K562 (cell line): ENCODE measurements at regions not wholly inside any gene's neighbourhood (a gene's known extent, or its start where the extent isn't known, plus 50 kb on each side); places are given as distances from the start of the nearest gene placed in this dataset.

Source experiments
- ATAC-seq: fragments of 200-7000 bp; cut with Tn5 transposase; 3 replicates; pipeline ENCODE4 v1.9.1; 2020; ENCODE audit warnings: moderate library complexity
- BruUV-seq: library from RNA; stranded (reverse); fragments of 400-500 nt; replicated peaks from 2 replicates; lab custom pipeline; 2021; lab: Mats Ljungman, UMichigan
- CTCF ChIA-PET: fragments of 300-600 bp; formaldehyde crosslinking; extraction: SDS; loops from one replicate; lab custom pipeline; 2021; ENCODE audit warnings: low intra/inter-chr PET ratio; lab: Yijun Ruan, JAX
- POLR2A ChIA-PET: fragments of 300-600, 350-650 bp; sonication (Branson Sonifier 250); formaldehyde crosslinking; extraction: SDS; loops from one replicate; lab custom pipeline; 2021; ENCODE audit warnings: antibody characterized with exemption, inconsistent platforms; lab: Yijun Ruan, JAX
- DNase-seq, 4 experiments: peaks; one replicate each; pipeline versions ENCODE4 v3.0.0 to v3.0.0-alpha.2; 2011 to 2018; ENCODE audit warnings: low spot score in 3 of 4, mixed read lengths in 3 of 4; ENCODE audit errors: extremely low read depth in 1 of 4
- FAIRE-seq: peaks from 2 replicates; lab custom pipeline; 2011; peaks lifted over from hg19 to GRCh38; lab: Jason Lieb, UNC
- H2AFZ ChIP-seq: 2 replicates; pipeline ENCODE4 v1.6.0; 2011; ENCODE audit warnings: low read depth, low read length, control low read depth, inconsistent platforms
- H3K27ac ChIP-seq: fragments of 200-600 bp; 3 replicates; pipeline ENCODE4 v1.8.0; 2011; ENCODE audit warnings: low read depth, mild to moderate bottlenecking, control low read depth, inconsistent platforms, low read length, moderate library complexity, mixed read lengths; ENCODE audit errors: extremely low read depth
- H3K27me3 ChIP-seq, 2 experiments: fragments of 300-600 bp in 1 of 2; 2 replicates in 1 of 2; 3 replicates in 1 of 2; pipeline versions ENCODE4 v1.6.0 to v1.8.0; 2011; ENCODE audit warnings: inconsistent platforms in 2 of 2, low read length in 2 of 2, mild to moderate bottlenecking in 1 of 2, mixed read lengths in 1 of 2, moderate library complexity in 1 of 2; ENCODE audit not compliant: control insufficient read depth in 2 of 2, insufficient read depth in 2 of 2
- H3K36me3 ChIP-seq: fragments of 300-600 bp; 3 replicates; pipeline ENCODE4 v1.8.0; 2011; ENCODE audit warnings: mild to moderate bottlenecking, low read length, inconsistent platforms; ENCODE audit not compliant: control insufficient read depth, insufficient read depth
- H3K4me1 ChIP-seq, 2 experiments: fragments of 200-600 bp in 1 of 2; replicated peaks in 1 of 2; 2 replicates in 1 of 2; 3 replicates in 1 of 2; pipeline versions ENCODE4 v1.5.1 to v1.8.0; 2011; ENCODE audit warnings: inconsistent platforms in 2 of 2, low read length in 2 of 2, mild to moderate bottlenecking in 1 of 2, mixed read lengths in 1 of 2, moderate library complexity in 1 of 2; ENCODE audit not compliant: control insufficient read depth in 2 of 2, insufficient read depth in 2 of 2
- H3K4me2 ChIP-seq: 2 replicates; pipeline ENCODE4 v1.6.1; 2011; ENCODE audit warnings: low read length, control low read depth, inconsistent platforms, mixed read lengths; ENCODE audit not compliant: insufficient read depth
- H3K4me3 ChIP-seq: fragments of 200-600 bp; sonication (generic), shearing (Covaris generic); 2 replicates; pipeline ENCODE4 v1.5.1; 2016; ENCODE audit warnings: control low read depth, inconsistent platforms
- H3K79me2 ChIP-seq: fragments of 200-600 bp; 3 replicates; pipeline ENCODE4 v1.8.0; 2011; ENCODE audit warnings: low read length, inconsistent platforms; ENCODE audit not compliant: control insufficient read depth, insufficient read depth
- H3K9ac ChIP-seq, 2 experiments: 2 replicates each; pipeline versions ENCODE4 v1.6.0 to v1.6.1; 2011; ENCODE audit warnings: low read depth in 2 of 2, low read length in 2 of 2, control low read depth in 1 of 2, inconsistent platforms in 1 of 2, mild to moderate bottlenecking in 1 of 2, mixed read lengths in 1 of 2; ENCODE audit not compliant: insufficient read depth in 1 of 2
- H3K9me1 ChIP-seq: one replicate; pipeline ENCODE4 v1.6.0; 2011; ENCODE audit warnings: inconsistent platforms, mild to moderate bottlenecking, low read length, moderate library complexity; ENCODE audit not compliant: control insufficient read depth, insufficient read depth
- H3K9me3 ChIP-seq: replicated peaks from 2 replicates; pipeline ENCODE4 v1.5.1; 2011; ENCODE audit warnings: low read depth, low read length, inconsistent platforms; ENCODE audit not compliant: control insufficient read depth, insufficient read depth
- H4K20me1 ChIP-seq: replicated peaks from 2 replicates; pipeline ENCODE4 v1.6.1; 2011; ENCODE audit warnings: low read length, inconsistent platforms, mixed read lengths; ENCODE audit not compliant: control insufficient read depth, insufficient read depth
- CHCHD3 ChIP-seq: fragments of 250-450 bp; sonication (Bioruptor Pico); IDR thresholded peaks from 2 replicates; pipeline ENCODE4 v2.1.2; 2022; ENCODE audit warnings: mild to moderate bottlenecking
- FOXP1 ChIP-seq: sonication (generic); formaldehyde crosslinking; IDR thresholded peaks from 2 replicates; pipeline ENCODE4 v1.8.0; 2022; ENCODE audit warnings: mild to moderate bottlenecking, missing genetic modification reagents
- HNRNPLL ChIP-seq: fragments of 200-400 bp; formaldehyde crosslinking; IDR thresholded peaks from 2 replicates; pipeline ENCODE4 v1.6.1; 2017; ENCODE audit warnings: low read length, low read depth, mild to moderate bottlenecking; ENCODE audit not compliant: poor library complexity, severe bottlenecking
- NFYB ChIP-seq: IDR thresholded peaks from 2 replicates; pipeline ENCODE4 v1.6.1; 2011; ENCODE audit warnings: mild to moderate bottlenecking, moderate library complexity; ENCODE audit not compliant: insufficient read length; ENCODE audit errors: extremely low read depth
- PTRF ChIP-seq: fragments of 450-650 bp; IDR thresholded peaks from 2 replicates; pipeline ENCODE4 v1.6.1; 2016; ENCODE audit warnings: mild to moderate bottlenecking, missing genetic modification characterization, missing compliant biosample characterization
- SMAD2 ChIP-seq: fragments of 150-350 bp; IDR thresholded peaks from 2 replicates; pipeline ENCODE4 v1.6.1; 2014; ENCODE audit warnings: low read depth, mild to moderate bottlenecking, low read length
- SP2 ChIP-seq: IDR thresholded peaks from 2 replicates; pipeline ENCODE4 v1.6.1; 2011; ENCODE audit warnings: mild to moderate bottlenecking, low read depth, low read length, moderate library complexity; ENCODE audit not compliant: poor library complexity, severe bottlenecking; ENCODE audit errors: extremely low read depth
- TEAD1 ChIP-seq, 2 experiments: fragments of 450-650 bp in 1 of 2; sonication (generic) in 1 of 2; formaldehyde crosslinking; IDR thresholded peaks; 2 replicates each; pipeline versions ENCODE4 v1.4.0 to v1.8.0; 2020 to 2022; ENCODE audit warnings: mild to moderate bottlenecking in 2 of 2, missing genetic modification reagents in 1 of 2
- TRIM24 ChIP-seq, 2 experiments: fragments of 450-650 bp; IDR thresholded peaks; 2 replicates each; pipeline ENCODE4 v1.6.1; 2016
- ZNF77 ChIP-seq: fragments of 250-450 bp; sonication (Bioruptor Pico); IDR thresholded peaks from 2 replicates; pipeline ENCODE4 v1.5.0; 2020
- WGBS: fragments of 100-300 bp; shearing (Covaris generic); methylation state at CpG from one replicate; pipeline ENCODE4 v1.1.6; 2016; ENCODE audit warnings: low coverage, mixed read lengths; ENCODE audit not compliant: insufficient coverage; ENCODE audit errors: missing lambda C conversion rate; 5-methylcytosine and 5-hydroxymethylcytosine counted together
- in situ Hi-C: fragments of 300-500 bp; cut with MboI; formaldehyde crosslinking; loops from 4 replicates; pipeline ENCODE4 v1.15.0; 2018; ENCODE audit warnings: inconsistent platforms, mixed read lengths
- intact Hi-C: fragments of 100-400 bp; cut with micrococcal nuclease; formaldehyde crosslinking; loops from 2 replicates; pipeline ENCODE4 v1.14.2; 2022
- TF ChIP-seq, protein P1 (sequence below): fragments of 450-650 bp; formaldehyde crosslinking; IDR thresholded peaks from 2 replicates; pipeline ENCODE4 v1.4.0; 2020; ENCODE audit warnings: mild to moderate bottlenecking, moderate library complexity
- TF ChIP-seq, protein P2 (sequence below): fragments of 250-450 bp; sonication (Bioruptor Pico); IDR thresholded peaks from 2 replicates; pipeline ENCODE4 v1.4.0; 2020; ENCODE audit warnings: borderline replicate concordance
- TF ChIP-seq, protein P3 (sequence below): IDR thresholded peaks from 2 replicates; pipeline ENCODE4 v1.6.1; 2012; ENCODE audit warnings: low read depth, low read length, improper control_type of control experiment, borderline replicate concordance

DNA sequence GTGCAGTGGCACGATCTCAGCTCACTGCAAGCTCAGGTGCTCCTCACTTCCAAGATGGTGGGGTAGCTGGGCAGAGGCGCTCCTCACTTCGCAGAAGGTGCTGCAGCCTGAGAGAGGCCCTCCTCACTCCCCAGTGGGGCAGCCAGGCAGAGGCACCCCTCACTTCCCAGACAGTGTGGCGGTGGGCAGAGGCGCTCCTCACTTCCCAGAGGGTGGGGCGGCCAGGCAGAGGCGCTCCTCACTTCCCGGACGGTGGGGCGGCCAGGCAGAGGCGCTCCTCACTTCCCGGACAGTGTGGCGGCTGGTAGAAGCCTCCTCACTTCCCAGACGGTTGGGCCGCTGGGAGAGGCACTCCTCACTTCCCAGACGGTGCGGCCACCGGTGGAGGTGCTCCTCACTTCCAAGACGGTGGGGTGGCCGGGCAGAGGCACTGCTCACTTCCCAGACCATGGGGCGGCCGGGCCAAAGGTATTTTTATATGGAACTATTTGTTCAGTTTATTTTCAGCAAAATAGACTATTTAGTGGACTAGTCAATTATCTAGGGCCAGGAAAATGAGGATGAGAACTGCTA lies 57.7 kb upstream of the PPP1R9A start (continued):
- TF ChIP-seq, protein P1, sequence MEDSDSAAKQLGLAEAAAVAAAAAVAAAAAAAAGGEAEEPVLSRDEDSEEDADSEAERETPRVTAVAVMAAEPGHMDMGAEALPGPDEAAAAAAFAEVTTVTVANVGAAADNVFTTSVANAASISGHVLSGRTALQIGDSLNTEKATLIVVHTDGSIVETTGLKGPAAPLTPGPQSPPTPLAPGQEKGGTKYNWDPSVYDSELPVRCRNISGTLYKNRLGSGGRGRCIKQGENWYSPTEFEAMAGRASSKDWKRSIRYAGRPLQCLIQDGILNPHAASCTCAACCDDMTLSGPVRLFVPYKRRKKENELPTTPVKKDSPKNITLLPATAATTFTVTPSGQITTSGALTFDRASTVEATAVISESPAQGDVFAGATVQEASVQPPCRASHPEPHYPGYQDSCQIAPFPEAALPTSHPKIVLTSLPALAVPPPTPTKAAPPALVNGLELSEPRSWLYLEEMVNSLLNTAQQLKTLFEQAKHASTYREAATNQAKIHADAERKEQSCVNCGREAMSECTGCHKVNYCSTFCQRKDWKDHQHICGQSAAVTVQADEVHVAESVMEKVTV (CRISPR knock-in tag) = no peak
- no peak for TF ChIP-seq HNRNPLL

DNA sequence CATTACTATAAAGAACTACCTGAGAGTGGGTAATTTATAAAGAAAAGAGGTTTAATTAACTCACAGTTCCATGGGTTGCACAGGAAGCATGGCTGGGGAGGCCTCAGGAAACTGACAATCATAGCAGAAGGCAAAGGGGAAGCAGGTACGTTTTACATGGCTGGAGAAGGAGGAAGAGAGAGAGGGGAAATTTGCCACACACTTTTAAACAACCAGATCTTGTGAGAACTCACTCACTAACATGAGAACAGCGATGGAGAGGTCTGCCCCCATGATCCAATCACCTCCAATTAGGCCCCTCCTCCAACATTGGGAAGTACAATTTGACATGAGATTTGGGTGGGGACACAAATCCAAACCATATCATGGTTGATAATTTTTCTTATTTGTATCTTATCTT lies 51.8 kb upstream of the PPP1R9A start:
- H3K79me2 ChIP-seq = no peaks in the 10 kb centered on the region
- 0% methylated on average over 2 of the region's 2 CpGs for WGBS
- BruUV-seq = no TSS peak
- H3K4me2 ChIP-seq = no peak overlapping the region
- ATAC-seq = no peak
- no peak overlapping the region for H3K9ac ChIP-seq
- H3K4me3 ChIP-seq = no peak overlapping the region
- ChIA-PET POLR2A (no interaction called here), CTCF (no interaction called here)
- in situ Hi-C loops (no loop called here), intact Hi-C loops (no loop called here)
- DNase-seq = no peak
- H4K20me1 ChIP-seq = no peaks in the 10 kb centered on the region
- no peak overlapping the region for H2AFZ ChIP-seq
- H3K36me3 ChIP-seq = no peaks in the 10 kb centered on the region
- H3K27ac ChIP-seq = no peak overlapping the region
- no peak for FAIRE-seq
- no peaks in the 10 kb centered on the region for H3K9me1 ChIP-seq
- no peaks in the 10 kb centered on the region for H3K9me3 ChIP-seq
- no peaks in the 10 kb centered on the region for H3K4me1 ChIP-seq
- H3K27me3 ChIP-seq = no peaks in the 10 kb centered on the region
- TF ChIP-seq SP2 (no peak), SMAD2 (no peak), TRIM24 (IDR thresholded peaks at IDR 0.05) (no peak), NFYB (no peak), FOXP1 (CRISPR knock-in tag) (no peak), TEAD1 (CRISPR knock-in tag; IDR thresholded peaks at IDR 0.05) (no peak), CHCHD3 (CRISPR knock-in tag) (no peak), PTRF (no peak), ZNF77 (no peak)
- TF ChIP-seq, protein P2, sequence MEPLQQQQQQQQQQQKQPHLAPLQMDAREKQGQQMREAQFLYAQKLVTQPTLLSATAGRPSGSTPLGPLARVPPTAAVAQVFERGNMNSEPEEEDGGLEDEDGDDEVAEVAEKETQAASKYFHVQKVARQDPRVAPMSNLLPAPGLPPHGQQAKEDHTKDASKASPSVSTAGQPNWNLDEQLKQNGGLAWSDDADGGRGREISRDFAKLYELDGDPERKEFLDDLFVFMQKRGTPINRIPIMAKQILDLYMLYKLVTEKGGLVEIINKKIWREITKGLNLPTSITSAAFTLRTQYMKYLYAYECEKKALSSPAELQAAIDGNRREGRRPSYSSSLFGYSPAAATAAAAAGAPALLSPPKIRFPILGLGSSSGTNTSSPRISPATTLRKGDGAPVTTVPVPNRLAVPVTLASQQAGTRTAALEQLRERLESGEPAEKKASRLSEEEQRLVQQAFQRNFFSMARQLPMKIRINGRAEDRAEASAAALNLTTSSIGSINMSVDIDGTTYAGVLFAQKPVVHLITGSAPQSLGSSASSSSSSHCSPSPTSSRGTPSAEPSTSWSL (CRISPR knock-in tag) = no peak
- TF ChIP-seq, protein P3, sequence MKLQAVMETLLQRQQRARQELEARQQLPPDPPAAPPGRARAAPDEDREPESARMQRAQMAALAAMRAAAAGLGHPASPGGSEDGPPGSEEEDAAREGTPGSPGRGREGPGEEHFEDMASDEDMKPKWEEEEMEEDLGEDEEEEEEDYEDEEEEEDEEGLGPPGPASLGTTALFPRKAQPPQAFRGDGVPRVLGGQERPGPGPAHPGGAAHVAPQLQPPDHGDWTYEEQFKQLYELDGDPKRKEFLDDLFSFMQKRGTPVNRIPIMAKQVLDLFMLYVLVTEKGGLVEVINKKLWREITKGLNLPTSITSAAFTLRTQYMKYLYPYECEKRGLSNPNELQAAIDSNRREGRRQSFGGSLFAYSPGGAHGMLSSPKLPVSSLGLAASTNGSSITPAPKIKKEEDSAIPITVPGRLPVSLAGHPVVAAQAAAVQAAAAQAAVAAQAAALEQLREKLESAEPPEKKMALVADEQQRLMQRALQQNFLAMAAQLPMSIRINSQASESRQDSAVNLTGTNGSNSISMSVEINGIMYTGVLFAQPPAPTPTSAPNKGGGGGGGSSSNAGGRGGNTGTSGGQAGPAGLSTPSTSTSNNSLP = no peak
